ENCODE measurements at regions not wholly inside any gene's neighbourhood (a gene's known extent, or its start where the extent isn't known, plus 50 kb on each side); places are given as distances from the start of the nearest gene placed in this dataset.
"Not testable (repeated sequence)": the region's sequence is repeated elsewhere in the genome, so short reads cannot be mapped to it uniquely, and the experiment has no call there.

- peaks cover 8% of the 10 kb centered on the region for H3K27me3 Mint-ChIP-seq
- POLR2A ChIA-PET: no interaction called here
- ATAC-seq (no peak), DNase-seq (no peak)
- H3K36me3 Mint-ChIP-seq (ENCODE audit: low read depth): no peaks in the 10 kb centered on the region
- intact Hi-C loops (cut with micrococcal nuclease): no loop called here
- peaks cover 3% of the 10 kb centered on the region for H3K9me3 Mint-ChIP-seq
- CTCF ChIA-PET: no interaction called here
- no peak overlapping the region for H3K27ac Mint-ChIP-seq
- H3K4me3 Mint-ChIP-seq: no peak overlapping the region
- TF ChIP-seq CTCF (IDR thresholded peaks at IDR 0.05): no peak
- H3K4me1 Mint-ChIP-seq (ENCODE audit: low read depth): no peaks in the 10 kb centered on the region
Measured at GRCh38 chr15:95635666-95636065, 694.8 kb upstream of the NR2F2 start.

GRCh38 chr15:95636107-95636506 is 694.4 kb upstream of the NR2F2 start:
- intact Hi-C loops (cut with micrococcal nuclease): no loop called here
- Mint-ChIP-seq H3K4me3 (no peak overlapping the region), H3K27ac (no peak overlapping the region), H3K9me3 (peaks cover 3% of the 10 kb centered on the region), H3K36me3 (ENCODE audit: low read depth) (no peaks in the 10 kb centered on the region), H3K4me1 (ENCODE audit: low read depth) (no peaks in the 10 kb centered on the region), H3K27me3 (peaks cover 8% of the 10 kb centered on the region)
- CTCF ChIA-PET: no interaction called here
- no peak for ATAC-seq
- POLR2A ChIA-PET: no interaction called here
- DNase-seq: no peak
- TF ChIP-seq CTCF (IDR thresholded peaks at IDR 0.05): no peak

- CTCF ChIA-PET; POLR2A ChIA-PET; H3K4me3 Mint-ChIP-seq; H3K36me3 Mint-ChIP-seq (ENCODE audit: low read depth); H3K27me3 Mint-ChIP-seq; DNase-seq; intact Hi-C loops (cut with micrococcal nuclease); H3K4me1 Mint-ChIP-seq (ENCODE audit: low read depth); ATAC-seq; H3K27ac Mint-ChIP-seq; H3K9me3 Mint-ChIP-seq: not testable (repeated sequence)
Measured at GRCh38 chr15:95637234-95637633, 693.3 kb upstream of the NR2F2 start.

GRCh38 chr15:95639208-95639607 is 691.3 kb upstream of the NR2F2 start:
- DNase-seq (no peak), ATAC-seq (no peak)
- Mint-ChIP-seq H3K4me1 (ENCODE audit: low read depth) (no peaks in the 10 kb centered on the region), H3K36me3 (ENCODE audit: low read depth) (no peaks in the 10 kb centered on the region), H3K4me3 (no peak overlapping the region), H3K27ac (no peak overlapping the region), H3K27me3 (no peaks in the 10 kb centered on the region), H3K9me3 (peaks cover 3% of the 10 kb centered on the region)
- no peak for TF ChIP-seq CTCF (IDR thresholded peaks at IDR 0.05)
- intact Hi-C loops (cut with micrococcal nuclease): no loop called here
- POLR2A ChIA-PET: interaction anchor here (0.6 kb wide), 1 partner anchor 135 kb away, joined by 3 read pairs; no protein-coding TSS in a partner anchor
- CTCF ChIA-PET: no interaction called here

- H3K4me3 Mint-ChIP-seq: no peak overlapping the region
- ChIA-PET CTCF (no interaction called here), POLR2A (no interaction called here)
- H3K4me1 Mint-ChIP-seq (ENCODE audit: low read depth): no peaks in the 10 kb centered on the region
- TF ChIP-seq CTCF (IDR thresholded peaks at IDR 0.05): no peak
- intact Hi-C loops (cut with micrococcal nuclease): no loop called here
- no peak overlapping the region for H3K27ac Mint-ChIP-seq
- H3K9me3 Mint-ChIP-seq: no peaks in the 10 kb centered on the region
- no peak for ATAC-seq
- no peaks in the 10 kb centered on the region for H3K36me3 Mint-ChIP-seq (ENCODE audit: low read depth)
- H3K27me3 Mint-ChIP-seq: peaks cover 1% of the 10 kb centered on the region
- no peak for DNase-seq
Measured at GRCh38 chr15:95644100-95644875, 686.2 kb upstream of the NR2F2 start.

Measured in activated CD8-positive, alpha-beta T cell treated with anti-CD3 and anti-CD28 coated beads for 36 hours (primary cell).